Loucy (cell line): ENCODE measurements at regions not wholly inside any gene's neighbourhood (a gene's known extent, or its start where the extent isn't known, plus 50 kb on each side); places are given as distances from the start of the nearest gene placed in this dataset.

Experiments
- H2AFZ ChIP-seq: fragments of 200-600 bp; sonication (generic); 2 replicates; pipeline ENCODE4 v1.6.0; 2016; ENCODE audit warnings: antibody characterized with exemption, mild to moderate bottlenecking, low read length, moderate library complexity
- H3F3A ChIP-seq: fragments of 200-600 bp; 2 replicates; pipeline ENCODE4 v1.6.0; 2016; ENCODE audit warnings: antibody characterized with exemption, low read depth, mild to moderate bottlenecking
- H3K27me3 ChIP-seq: fragments of 200-600 bp; sonication (generic); 2 replicates; pipeline ENCODE4 v1.6.1; 2014; ENCODE audit warnings: low read length, mild to moderate bottlenecking; ENCODE audit not compliant: insufficient read depth, poor library complexity, severe bottlenecking
- H3K36me3 ChIP-seq: fragments of 200-600 bp; sonication (generic); 2 replicates; pipeline ENCODE4 v1.6.1; 2016; ENCODE audit warnings: low read length; ENCODE audit not compliant: insufficient read depth
- H3K4me1 ChIP-seq: fragments of 200-600 bp; sonication (generic); 2 replicates; pipeline ENCODE4 v1.5.1; 2014; ENCODE audit warnings: low read length, mild to moderate bottlenecking; ENCODE audit not compliant: insufficient read depth, poor library complexity, severe bottlenecking
- H3K4me2 ChIP-seq: fragments of 200-600 bp; sonication (generic); 2 replicates; pipeline ENCODE4 v1.6.0; 2014; ENCODE audit warnings: antibody characterized with exemption, low read length, low read depth, mild to moderate bottlenecking; ENCODE audit not compliant: poor library complexity, severe bottlenecking
- H3K4me3 ChIP-seq: fragments of 200-600 bp; sonication (generic); 2 replicates; pipeline ENCODE4 v1.5.1; 2014; ENCODE audit warnings: low read length, mild to moderate bottlenecking, mixed read lengths; ENCODE audit not compliant: poor library complexity, severe bottlenecking
- H3K79me2 ChIP-seq: fragments of 200-600 bp; sonication (generic); 2 replicates; pipeline ENCODE4 v1.6.1; 2014; ENCODE audit warnings: low read length; ENCODE audit not compliant: insufficient read depth
- H3K9ac ChIP-seq: fragments of 200-600 bp; sonication (generic); 2 replicates; pipeline ENCODE4 v1.6.0; 2014; ENCODE audit warnings: mild to moderate bottlenecking, low read depth, low read length, moderate library complexity; ENCODE audit not compliant: poor library complexity, severe bottlenecking
- H3K9me2 ChIP-seq: fragments of 200-600 bp; sonication (generic); replicated peaks from 2 replicates; pipeline ENCODE4 v1.6.1; 2016; ENCODE audit warnings: low read depth, low read length, mixed read lengths
- H3K9me3 ChIP-seq: fragments of 200-600 bp; sonication (generic); 2 replicates; pipeline ENCODE4 v1.6.1; 2014; ENCODE audit warnings: mild to moderate bottlenecking, antibody characterized with exemption, low read length, low read depth; ENCODE audit not compliant: insufficient read depth
- H4K20me1 ChIP-seq: fragments of 200-600 bp; sonication (generic); 2 replicates; pipeline ENCODE4 v1.6.0; 2014; ENCODE audit warnings: antibody characterized with exemption, low read length, mild to moderate bottlenecking; ENCODE audit not compliant: insufficient read depth, poor library complexity, severe bottlenecking
- EZH2phosphoT487 ChIP-seq: fragments of 200-600 bp; IDR thresholded peaks from 2 replicates; pipeline ENCODE4 v1.6.1; 2018; ENCODE audit warnings: antibody characterized with exemption, mild to moderate bottlenecking, moderate library complexity, borderline replicate concordance
- TF ChIP-seq, protein P1 (sequence below): fragments of 200-600 bp; sonication (generic); conservative IDR thresholded peaks from 2 replicates; pipeline ENCODE4 v1.5.1; 2014; ENCODE audit warnings: mild to moderate bottlenecking, antibody characterized with exemption, low read length

GRCh38 chr11:69388210-69388609 lies 93.3 kb upstream of the LINC01488 start:
- Histone ChIP-seq H3K4me3 (no peak overlapping the region), H3K9ac (no peak overlapping the region), H3K36me3 (no peaks in the 10 kb centered on the region), H3K9me2 (no peaks in the 10 kb centered on the region), H3K27me3 (no peaks in the 10 kb centered on the region), H3K4me1 (no peaks in the 10 kb centered on the region), H3K79me2 (no peaks in the 10 kb centered on the region), H3K4me2 (no peak overlapping the region), H3F3A (no peaks in the 10 kb centered on the region), H4K20me1 (no peaks in the 10 kb centered on the region), H2AFZ (no peak overlapping the region), H3K9me3 (peaks cover 14% of the 10 kb centered on the region)
- TF ChIP-seq, protein P1, sequence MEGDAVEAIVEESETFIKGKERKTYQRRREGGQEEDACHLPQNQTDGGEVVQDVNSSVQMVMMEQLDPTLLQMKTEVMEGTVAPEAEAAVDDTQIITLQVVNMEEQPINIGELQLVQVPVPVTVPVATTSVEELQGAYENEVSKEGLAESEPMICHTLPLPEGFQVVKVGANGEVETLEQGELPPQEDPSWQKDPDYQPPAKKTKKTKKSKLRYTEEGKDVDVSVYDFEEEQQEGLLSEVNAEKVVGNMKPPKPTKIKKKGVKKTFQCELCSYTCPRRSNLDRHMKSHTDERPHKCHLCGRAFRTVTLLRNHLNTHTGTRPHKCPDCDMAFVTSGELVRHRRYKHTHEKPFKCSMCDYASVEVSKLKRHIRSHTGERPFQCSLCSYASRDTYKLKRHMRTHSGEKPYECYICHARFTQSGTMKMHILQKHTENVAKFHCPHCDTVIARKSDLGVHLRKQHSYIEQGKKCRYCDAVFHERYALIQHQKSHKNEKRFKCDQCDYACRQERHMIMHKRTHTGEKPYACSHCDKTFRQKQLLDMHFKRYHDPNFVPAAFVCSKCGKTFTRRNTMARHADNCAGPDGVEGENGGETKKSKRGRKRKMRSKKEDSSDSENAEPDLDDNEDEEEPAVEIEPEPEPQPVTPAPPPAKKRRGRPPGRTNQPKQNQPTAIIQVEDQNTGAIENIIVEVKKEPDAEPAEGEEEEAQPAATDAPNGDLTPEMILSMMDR = no peak

DNA sequence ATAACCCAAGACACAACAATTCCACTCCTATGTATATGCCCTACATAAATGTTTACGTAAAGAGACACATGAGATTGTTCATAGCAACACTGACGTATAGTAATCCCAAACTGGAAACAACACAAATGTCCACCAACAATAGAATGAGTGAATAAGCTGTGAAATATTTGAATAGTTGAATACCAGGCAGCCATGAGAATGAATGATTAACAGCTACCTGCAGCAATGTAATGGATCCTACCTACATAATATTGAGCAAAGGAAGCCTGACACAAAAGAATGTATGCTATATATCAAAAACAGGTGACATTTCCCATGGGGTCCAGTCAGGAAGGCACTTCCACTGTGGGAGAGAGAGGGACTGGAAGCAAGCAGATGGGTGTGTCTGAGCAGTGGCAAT lies 92.8 kb upstream of the LINC01488 start:
- H2AFZ ChIP-seq = no peak overlapping the region
- H3K4me1 ChIP-seq = no peaks in the 10 kb centered on the region
- H4K20me1 ChIP-seq = no peaks in the 10 kb centered on the region
- no peaks in the 10 kb centered on the region for H3K27me3 ChIP-seq
- no peak overlapping the region for H3K4me2 ChIP-seq
- TF ChIP-seq, protein P1 = no peak
- no peak for TF ChIP-seq EZH2phosphoT487
- no peaks in the 10 kb centered on the region for H3K79me2 ChIP-seq
- H3K4me3 ChIP-seq = no peak overlapping the region
- no peaks in the 10 kb centered on the region for H3F3A ChIP-seq
- H3K9ac ChIP-seq = no peak overlapping the region
- no peaks in the 10 kb centered on the region for H3K9me2 ChIP-seq
- H3K36me3 ChIP-seq = no peaks in the 10 kb centered on the region
- peaks cover 14% of the 10 kb centered on the region for H3K9me3 ChIP-seq

- Histone ChIP-seq H3K9ac (no peak overlapping the region), H3K36me3 (no peaks in the 10 kb centered on the region), H3K9me2 (no peaks in the 10 kb centered on the region), H3K4me3 (no peak overlapping the region), H3K4me1 (no peaks in the 10 kb centered on the region), H3K79me2 (no peaks in the 10 kb centered on the region), H3K27me3 (no peaks in the 10 kb centered on the region), H3K4me2 (no peak overlapping the region), H3K9me3 (peaks cover 14% of the 10 kb centered on the region), H3F3A (no peaks in the 10 kb centered on the region), H2AFZ (no peak overlapping the region), H4K20me1 (no peaks in the 10 kb centered on the region)
- TF ChIP-seq EZH2phosphoT487 = no peak
- TF ChIP-seq, protein P1 = no peak
Observed at GRCh38 chr11:69390561-69390960, 90.9 kb upstream of the LINC01488 start.
